Nephron (organoid): ENCODE measurements at regions not wholly inside any gene's neighbourhood (a gene's known extent, or its start where the extent isn't known, plus 50 kb on each side); places are given as distances from the start of the nearest gene placed in this dataset.

Source experiments
- H3K27ac Mint-ChIP-seq, 3 experiments: 2 replicates each; pipeline ENCODE4 v1.8.0; 2020; ENCODE audit warnings: mixed read lengths in 3 of 3, mild to moderate bottlenecking in 2 of 3, moderate library complexity in 1 of 3
- H3K27me3 Mint-ChIP-seq: 2 replicates; pipeline ENCODE4 v1.8.0; 2021; ENCODE audit warnings: low read depth, mild to moderate bottlenecking, moderate library complexity, mixed read lengths
- H3K36me3 Mint-ChIP-seq: 2 replicates; pipeline ENCODE4 v1.8.0; 2020; ENCODE audit warnings: low read depth, mixed read lengths
- H3K4me1 Mint-ChIP-seq: 2 replicates; pipeline ENCODE4 v1.8.0; 2020; ENCODE audit warnings: mixed read lengths
- H3K4me3 Mint-ChIP-seq, 3 experiments: 2 replicates each; pipeline ENCODE4 v1.8.0; 2020; ENCODE audit warnings: mild to moderate bottlenecking in 3 of 3, mixed read lengths in 3 of 3, moderate library complexity in 2 of 3
- H3K9me3 Mint-ChIP-seq: 2 replicates; pipeline ENCODE4 v1.8.0; 2020; ENCODE audit warnings: mixed read lengths
- CTCF ChIP-seq, 3 experiments: fragments of 200-600 bp; sonication (generic); IDR thresholded peaks; one replicate each; pipeline ENCODE4 v1.5.0; 2021; ENCODE audit warnings: antibody characterized with exemption in 3 of 3; ENCODE audit not compliant: unreplicated experiment in 3 of 3

- Mint-ChIP-seq H3K9me3 (peaks cover 23% of the 10 kb centered on the region), H3K27me3 (peaks cover 6% of the 10 kb centered on the region), H3K36me3 (peaks cover 10% of the 10 kb centered on the region), H3K4me3 (no peak overlapping the region), H3K27ac (no peak overlapping the region), H3K4me1 (no peaks in the 10 kb centered on the region)
- no peak for TF ChIP-seq CTCF (IDR thresholded peaks at IDR 0.05; ENCODE audit: unreplicated experiment in 3 of 3)
These were observed 277.0 kb downstream of the ZEB1 start for GRCh38 chr10:31595992-31596391.

GRCh38 chr10:31594347-31594873, 275.4 kb downstream of the ZEB1 start:
- H3K27ac Mint-ChIP-seq: no peak overlapping the region
- no peak for TF ChIP-seq CTCF (IDR thresholded peaks at IDR 0.05; ENCODE audit: unreplicated experiment in 3 of 3)
- H3K27me3 Mint-ChIP-seq: no peaks in the 10 kb centered on the region

GRCh38 chr10:31593124-31593523, 274.1 kb downstream of the ZEB1 start:
- peaks cover 29% of the 10 kb centered on the region for H3K9me3 Mint-ChIP-seq
- peaks cover 10% of the 10 kb centered on the region for H3K36me3 Mint-ChIP-seq
- TF ChIP-seq CTCF (IDR thresholded peaks at IDR 0.05; ENCODE audit: unreplicated experiment in 3 of 3): no peak
- no peaks in the 10 kb centered on the region for H3K4me1 Mint-ChIP-seq
- no peak overlapping the region for H3K27ac Mint-ChIP-seq
- H3K27me3 Mint-ChIP-seq: no peaks in the 10 kb centered on the region
- no peak overlapping the region for H3K4me3 Mint-ChIP-seq

More at GRCh38 chr10:31594347-31594873, 275.4 kb downstream of the ZEB1 start:
- peaks cover 29% of the 10 kb centered on the region for H3K9me3 Mint-ChIP-seq
- peaks cover 10% of the 10 kb centered on the region for H3K36me3 Mint-ChIP-seq
- no peak overlapping the region for H3K4me3 Mint-ChIP-seq
- no peaks in the 10 kb centered on the region for H3K4me1 Mint-ChIP-seq

- TF ChIP-seq CTCF (IDR thresholded peaks at IDR 0.05; ENCODE audit: unreplicated experiment in 3 of 3): no peak
- Mint-ChIP-seq H3K9me3 (peaks cover 29% of the 10 kb centered on the region), H3K4me1 (no peaks in the 10 kb centered on the region), H3K36me3 (peaks cover 10% of the 10 kb centered on the region), H3K27ac (no peak overlapping the region), H3K4me3 (no peak overlapping the region), H3K27me3 (no peaks in the 10 kb centered on the region)
These were observed 272.6 kb downstream of the ZEB1 start for GRCh38 chr10:31591569-31591968.

GRCh38 chr10:31590023-31590800, 271.2 kb downstream of the ZEB1 start:
- Mint-ChIP-seq H3K27me3 (no peaks in the 10 kb centered on the region), H3K9me3 (peaks cover 29% of the 10 kb centered on the region), H3K36me3 (peaks cover 10% of the 10 kb centered on the region), H3K4me1 (peaks cover under 1% of the 10 kb centered on the region), H3K27ac (no peak overlapping the region), H3K4me3 (no peak overlapping the region)
- TF ChIP-seq CTCF (IDR thresholded peaks at IDR 0.05; ENCODE audit: unreplicated experiment in 3 of 3): no peak

GRCh38 chr10:31587691-31588090, 268.7 kb downstream of the ZEB1 start:
- Mint-ChIP-seq H3K4me3 (no peak overlapping the region), H3K27me3 (no peaks in the 10 kb centered on the region), H3K9me3 (peaks cover 24% of the 10 kb centered on the region), H3K27ac (no peak overlapping the region), H3K36me3 (peaks cover 10% of the 10 kb centered on the region), H3K4me1 (peaks cover 18% of the 10 kb centered on the region)
- no peak for TF ChIP-seq CTCF (IDR thresholded peaks at IDR 0.05; ENCODE audit: unreplicated experiment in 3 of 3)
